HG03045 (cell line): ENCODE measurements at regions not wholly inside any gene's neighbourhood (a gene's known extent, or its start where the extent isn't known, plus 50 kb on each side); places are given as distances from the start of the nearest gene placed in this dataset.

Source experiments
- ATAC-seq: cut with Tn5 transposase; IDR thresholded peaks from one replicate; pipeline ENCODE4 v1.9.1; 2021; ENCODE audit warnings: mild to moderate bottlenecking, moderate library complexity; ENCODE audit not compliant: unreplicated experiment

- no peak for ATAC-seq
Observed at GRCh38 chr3:81439108-81439507, 322.3 kb downstream of the GBE1 start.

DNA sequence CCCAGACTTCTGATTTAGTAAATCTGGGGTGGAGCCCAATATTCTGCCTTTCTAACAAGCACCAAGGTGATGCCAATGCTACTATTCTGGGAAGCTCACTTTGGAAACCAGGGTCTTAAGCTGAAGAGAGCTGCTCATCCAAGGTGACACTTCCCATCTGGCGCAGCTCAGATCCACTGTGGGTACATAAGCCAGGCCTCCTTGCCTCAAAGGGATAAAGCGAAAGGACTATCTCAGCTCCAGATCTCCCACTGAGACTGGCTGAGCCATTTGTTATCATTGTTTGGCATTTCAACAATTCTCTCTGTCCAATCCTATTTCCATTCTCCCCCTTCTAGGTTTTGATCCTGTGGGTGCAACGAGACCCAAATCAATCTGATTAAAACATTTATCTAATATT, 323.8 kb downstream of the GBE1 start:
- ATAC-seq, result no peak

DNA sequence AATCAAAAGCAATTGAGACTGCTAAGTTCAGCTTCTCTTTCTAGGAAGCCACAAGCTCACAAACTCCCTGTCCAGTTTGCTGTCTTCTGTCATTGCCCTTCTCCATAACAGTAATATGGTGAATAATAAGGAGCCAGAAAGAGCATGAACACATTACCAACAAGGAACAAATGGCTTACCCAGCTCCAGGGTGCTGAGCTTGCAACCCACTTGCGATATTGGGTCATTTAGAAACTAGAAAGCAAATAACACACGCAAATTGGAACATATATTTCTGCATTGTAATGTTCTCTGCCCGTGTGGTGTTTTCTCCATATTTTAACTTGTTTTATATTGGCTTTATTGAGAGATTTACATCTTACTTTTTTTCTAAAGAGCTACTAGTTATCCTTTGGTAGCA, 325.3 kb downstream of the GBE1 start:
- ATAC-seq, result no peak

GRCh38 chr3:81435050-81435449, 326.4 kb downstream of the GBE1 start:
- ATAC-seq, result no peak

- ATAC-seq, result no peak
Observed at GRCh38 chr3:81434161-81434560, 327.3 kb downstream of the GBE1 start.

GRCh38 chr3:81433675-81434074, 327.8 kb downstream of the GBE1 start:
- ATAC-seq, result no peak

DNA sequence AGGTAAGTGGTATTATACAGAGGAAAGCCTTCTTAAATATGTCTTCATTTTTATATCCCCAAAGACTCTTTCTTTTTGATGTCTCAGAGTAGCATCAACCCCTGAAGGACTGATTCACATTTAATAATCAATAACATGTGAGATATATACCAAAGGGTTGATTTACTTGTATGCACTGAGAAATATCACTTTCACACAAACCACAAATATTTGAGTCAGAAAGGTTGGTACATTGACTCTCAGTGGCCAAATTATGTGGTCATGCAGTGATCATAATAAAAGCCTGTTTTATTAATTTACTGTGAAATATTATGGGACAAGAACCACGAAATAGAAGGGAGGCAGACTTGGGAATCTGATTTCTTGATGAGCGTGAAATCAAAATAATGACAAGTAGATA, 329.0 kb downstream of the GBE1 start:
- no peak for ATAC-seq

GRCh38 chr3:81426826-81427577, 334.4 kb downstream of the GBE1 start:
- ATAC-seq, result no peak

GRCh38 chr3:81425198-81425868, 336.1 kb downstream of the GBE1 start:
- ATAC-seq, result no peak

DNA sequence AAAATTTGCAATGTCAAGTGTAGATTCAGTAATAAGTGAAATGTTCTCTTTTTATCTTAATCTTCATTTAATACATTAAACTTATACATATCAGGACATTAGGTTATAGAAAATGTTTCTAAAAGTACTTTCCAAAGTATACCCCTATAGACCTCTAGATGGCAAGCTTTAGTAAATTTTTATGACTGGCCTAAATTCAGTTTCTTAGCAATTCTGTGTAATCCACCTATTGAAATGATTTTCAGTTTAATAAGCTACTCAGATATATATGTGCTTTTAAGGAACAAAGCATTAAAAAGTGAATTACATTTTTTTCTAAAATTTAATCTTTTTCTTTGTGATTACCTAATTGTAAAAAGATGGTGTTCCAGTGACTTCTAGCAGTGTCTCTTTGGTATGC, 342.2 kb downstream of the GBE1 start:
- no peak for ATAC-seq

DNA sequence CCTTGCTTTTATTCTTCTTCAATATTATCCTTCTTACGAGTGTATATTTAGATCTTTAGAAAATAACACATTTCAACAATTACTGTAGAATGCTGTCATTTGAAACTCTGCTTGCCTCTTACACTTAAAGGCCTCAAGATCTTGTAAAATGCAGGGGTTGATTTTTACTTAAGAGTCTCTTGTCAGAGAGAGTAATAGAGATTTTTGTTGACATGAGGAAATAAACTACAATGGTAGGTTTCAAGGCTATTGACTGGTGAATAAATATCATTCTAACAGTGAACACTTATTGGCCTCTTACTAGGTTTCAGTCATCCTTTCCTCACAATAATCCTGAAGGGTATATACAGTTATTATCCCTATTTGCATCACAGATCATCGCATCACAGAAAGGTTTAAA, 344.6 kb downstream of the GBE1 start:
- ATAC-seq, result no peak

GRCh38 chr3:81406318-81406717, 355.1 kb downstream of the GBE1 start:
- no peak for ATAC-seq

- ATAC-seq, result no peak
Observed at GRCh38 chr3:81395739-81396513, 365.5 kb downstream of the GBE1 start.

GRCh38 chr3:81394651-81395524, 366.6 kb downstream of the GBE1 start:
- ATAC-seq, result no peak

GRCh38 chr3:81393251-81393650, 368.2 kb downstream of the GBE1 start:
- ATAC-seq, result no peak

GRCh38 chr3:81390796-81391195, 370.6 kb downstream of the GBE1 start:
- ATAC-seq, result no peak

- ATAC-seq, result no peak
Observed at GRCh38 chr3:81388191-81388590, 373.3 kb downstream of the GBE1 start.

DNA sequence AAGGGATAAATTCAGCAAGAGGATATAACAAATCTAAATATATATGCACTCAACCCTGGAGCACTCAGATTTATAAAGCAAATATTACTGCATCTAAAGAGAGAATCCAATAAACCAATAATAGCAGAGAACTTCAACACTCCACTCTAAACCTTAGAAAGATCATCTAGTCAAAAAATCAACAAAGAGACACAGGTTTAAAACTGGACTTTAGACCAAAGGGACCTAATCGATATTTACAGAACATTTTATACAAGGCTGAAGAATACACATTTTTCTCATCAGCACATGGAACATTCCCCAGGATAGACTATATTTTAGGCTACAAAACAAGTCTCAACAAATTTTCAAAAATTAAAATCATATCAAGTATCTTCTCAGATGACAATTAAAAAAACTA, 379.0 kb downstream of the GBE1 start:
- no peak for ATAC-seq

DNA sequence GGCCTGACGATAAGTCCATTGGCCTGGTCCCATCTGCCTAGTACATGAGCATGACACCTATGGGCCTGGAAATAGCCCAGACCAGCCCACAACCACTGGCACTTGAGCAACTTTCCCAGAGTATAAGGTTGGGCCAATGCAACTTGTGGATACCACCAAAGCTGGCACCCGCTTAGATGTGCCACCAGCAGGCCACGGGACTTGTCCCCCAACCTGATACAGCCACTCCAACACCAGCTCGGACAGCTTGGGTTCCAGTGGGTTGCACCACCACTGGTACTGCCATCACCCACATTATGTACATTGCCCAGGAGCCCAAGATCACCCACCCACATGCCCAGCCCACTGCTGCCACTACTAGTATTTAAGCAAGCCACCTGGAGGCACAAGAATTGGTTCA, 381.2 kb downstream of the GBE1 start:
- no peak for ATAC-seq

- no peak for ATAC-seq
Observed at GRCh38 chr3:81378552-81379293, 382.7 kb downstream of the GBE1 start.
